ENCODE measurements at regions not wholly inside any gene's neighbourhood (a gene's known extent, or its start where the extent isn't known, plus 50 kb on each side); places are given as distances from the start of the nearest gene placed in this dataset.

- POLR2A ChIA-PET: no interaction called here
- Histone ChIP-seq H3K27ac (ENCODE audit: extremely low read depth, low read depth, low read length) (no peak overlapping the region), H3K4me3 (ENCODE audit: low read depth, low read length) (no peak overlapping the region), H3K4me1 (ENCODE audit: control insufficient read depth, insufficient read depth, low read length) (0 out of 2 replicates have a peak, but pooled peaks cover 5% of the 10 kb centered on the region), H3K9me3 (ENCODE audit: control insufficient read depth, insufficient read depth, low read depth, low read length) (no peaks in the 10 kb centered on the region), H3K36me3 (ENCODE audit: control insufficient read depth in 2 of 2, insufficient read depth in 1 of 2, low read length in 2 of 2) (no peaks in the 10 kb centered on the region)
- TF ChIP-seq ZNF274 (IDR thresholded peaks at IDR 0.05; ENCODE audit: low read length): no peak
- TF ChIP-seq ZNF274 (tag by site-specific recombination; IDR thresholded peaks at IDR 0.05; ENCODE audit: borderline replicate concordance): no peak
- no peak for TF ChIP-seq ZNF654 (tag by site-specific recombination; IDR thresholded peaks at IDR 0.05; ENCODE audit: low read depth)
- no peak for TF ChIP-seq ZNF600 (tag by site-specific recombination; IDR thresholded peaks at IDR 0.05)
- TF ChIP-seq ZNF843 (tag by site-specific recombination; IDR thresholded peaks at IDR 0.05): no peak
- no peak for TF ChIP-seq ZNF394 (tag by site-specific recombination; IDR thresholded peaks at IDR 0.05; ENCODE audit: borderline replicate concordance)
- TF ChIP-seq PRDM2 (tag by site-specific recombination; IDR thresholded peaks at IDR 0.05; ENCODE audit: borderline replicate concordance): no peak
- no peak for TF ChIP-seq ZNF302 (tag by site-specific recombination; IDR thresholded peaks at IDR 0.05; ENCODE audit: low read depth)
- TF ChIP-seq ZSCAN5A (tag by site-specific recombination; IDR thresholded peaks at IDR 0.05): no peak
- no peak for TF ChIP-seq INSM2 (tag by site-specific recombination; IDR thresholded peaks at IDR 0.05)
- no peak for TF ChIP-seq ZNF488 (tag by site-specific recombination; IDR thresholded peaks at IDR 0.05)
- TF ChIP-seq ZBTB1 (tag by site-specific recombination; IDR thresholded peaks at IDR 0.05): no peak
- TF ChIP-seq KLF8 (tag by site-specific recombination; IDR thresholded peaks at IDR 0.05): no peak
- no peak for TF ChIP-seq YY2 (tag by site-specific recombination; IDR thresholded peaks at IDR 0.05)
- TF ChIP-seq ZNF223 (tag by site-specific recombination; IDR thresholded peaks at IDR 0.05): no peak
- no peak for TF ChIP-seq ZNF202 (tag by site-specific recombination; IDR thresholded peaks at IDR 0.05; ENCODE audit: borderline replicate concordance)
- TF ChIP-seq ZNF2 (tag by site-specific recombination; IDR thresholded peaks at IDR 0.05): no peak
- CTCF ChIA-PET: interaction anchor here (0.6 kb wide), 1 partner anchor 11 kb away, joined by 3 read pairs; no protein-coding TSS in a partner anchor
Observed at GRCh38 chr7:18174996-18175395, 147.3 kb upstream of the PRPS1L1 start.
